Esophagus squamous epithelium (tissue), 5 donors: ENCODE measurements at regions not wholly inside any gene's neighbourhood (a gene's known extent, or its start where the extent isn't known, plus 50 kb on each side); places are given as distances from the start of the nearest gene placed in this dataset.

Experiments
- DNase-seq: peaks from one replicate; lab custom pipeline; 2025; lab: John Stamatoyannopoulos, UW
- H3K27ac ChIP-seq, 4 donors: fragments of 200-600 bp; sonication (generic); one replicate each; pipeline ENCODE4 v1.5.1; 2016 to 2019; ENCODE audit warnings: mild to moderate bottlenecking in 1 of 4
- H3K27me3 ChIP-seq, 4 donors: fragments of 200-600 bp; sonication (generic); 1 replicate in 3 of 4; 2 replicates in 1 of 4; pipeline versions ENCODE4 v1.5.1 to v1.6.0; 2017 to 2021; ENCODE audit warnings: antibody characterized with exemption in 1 of 4
- H3K36me3 ChIP-seq, 3 donors: fragments of 200-600 bp; sonication (generic); one replicate each; pipeline ENCODE4 v1.5.1; 2016 to 2019
- H3K4me1 ChIP-seq, 3 donors: fragments of 200-600 bp; sonication (generic); one replicate each; pipeline ENCODE4 v1.5.1; 2017 to 2019
- H3K4me3 ChIP-seq, 4 donors: fragments of 200-600 bp; sonication (generic); 1 replicate in 3 of 4; 2 replicates in 1 of 4; pipeline ENCODE4 v1.5.1; 2016 to 2019; ENCODE audit warnings: mild to moderate bottlenecking in 2 of 4, moderate library complexity in 1 of 4
- H3K9me3 ChIP-seq, 3 donors: fragments of 200-600 bp; sonication (generic); one replicate each; pipeline ENCODE4 v1.5.1; 2016 to 2019
- POLR2A ChIP-seq, 4 donors: fragments of 450-650 bp; IDR thresholded peaks; one replicate each; pipeline ENCODE4 v1.6.1; 2017; ENCODE audit warnings: antibody characterized with exemption in 4 of 4, mild to moderate bottlenecking in 4 of 4, moderate library complexity in 3 of 4
- WGBS, 2 donors: methylation state at CpG; one replicate each; pipeline ENCODE4 v1.1.5; 2018; 5-methylcytosine and 5-hydroxymethylcytosine counted together
- intact Hi-C: fragments of 100-400 bp; cut with DNase I; formaldehyde crosslinking; loops from one replicate; pipeline ENCODE4 v1.15.0; 2022
- TF ChIP-seq, protein P1 (sequence below), 6 experiments: fragments of 450-650 bp in 4 of 6; fragments of 200-600 bp in 2 of 6; sonication (generic) in 2 of 6; IDR thresholded peaks; one replicate each; pipeline ENCODE4 v1.5.1; 2016 to 2019; ENCODE audit warnings: antibody characterized with exemption in 6 of 6, mild to moderate bottlenecking in 4 of 6, moderate library complexity in 4 of 6
- donor health status: DM: yes; HTN: yes; CAD: no.

DNA sequence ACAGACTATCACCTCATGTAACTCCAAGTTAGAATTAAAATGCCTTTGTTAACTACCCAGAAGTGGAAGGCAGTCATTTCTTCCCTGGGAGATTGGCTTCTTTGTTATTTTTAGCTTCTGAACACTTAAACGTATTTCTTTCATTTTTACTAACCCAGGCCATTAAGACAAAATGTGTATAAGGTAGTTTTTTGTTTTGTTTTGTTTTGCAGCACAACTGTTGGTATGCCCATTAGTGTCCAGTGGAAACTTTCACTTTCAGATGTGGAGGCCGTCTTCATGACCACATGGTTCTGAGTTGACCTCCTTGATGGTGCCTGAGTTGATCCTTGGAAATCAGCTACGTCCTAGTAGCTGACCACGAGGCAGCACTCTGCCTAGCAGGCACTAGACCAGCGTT, 264.6 kb upstream of the ZNF608 start:
- H3K27ac ChIP-seq = no peak overlapping the region
- no peak for DNase-seq
- H3K9me3 ChIP-seq = no peaks in the 10 kb centered on the region
- TF ChIP-seq POLR2A (IDR thresholded peaks at IDR 0.05) = no peak
- TF ChIP-seq, protein P1, sequence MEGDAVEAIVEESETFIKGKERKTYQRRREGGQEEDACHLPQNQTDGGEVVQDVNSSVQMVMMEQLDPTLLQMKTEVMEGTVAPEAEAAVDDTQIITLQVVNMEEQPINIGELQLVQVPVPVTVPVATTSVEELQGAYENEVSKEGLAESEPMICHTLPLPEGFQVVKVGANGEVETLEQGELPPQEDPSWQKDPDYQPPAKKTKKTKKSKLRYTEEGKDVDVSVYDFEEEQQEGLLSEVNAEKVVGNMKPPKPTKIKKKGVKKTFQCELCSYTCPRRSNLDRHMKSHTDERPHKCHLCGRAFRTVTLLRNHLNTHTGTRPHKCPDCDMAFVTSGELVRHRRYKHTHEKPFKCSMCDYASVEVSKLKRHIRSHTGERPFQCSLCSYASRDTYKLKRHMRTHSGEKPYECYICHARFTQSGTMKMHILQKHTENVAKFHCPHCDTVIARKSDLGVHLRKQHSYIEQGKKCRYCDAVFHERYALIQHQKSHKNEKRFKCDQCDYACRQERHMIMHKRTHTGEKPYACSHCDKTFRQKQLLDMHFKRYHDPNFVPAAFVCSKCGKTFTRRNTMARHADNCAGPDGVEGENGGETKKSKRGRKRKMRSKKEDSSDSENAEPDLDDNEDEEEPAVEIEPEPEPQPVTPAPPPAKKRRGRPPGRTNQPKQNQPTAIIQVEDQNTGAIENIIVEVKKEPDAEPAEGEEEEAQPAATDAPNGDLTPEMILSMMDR (IDR thresholded peaks at IDR 0.05) = no peak
- no peaks in the 10 kb centered on the region for H3K27me3 ChIP-seq
- H3K36me3 ChIP-seq = no peaks in the 10 kb centered on the region
- intact Hi-C loops = no loop called here
- H3K4me3 ChIP-seq = no peak overlapping the region
- WGBS, 2 donors = 80 to 90% methylated on average over 5 of the region's 5 CpGs
- peaks cover 0 to 12% (median 0%) of the 10 kb centered on the region in 3 donors for H3K4me1 ChIP-seq

DNA sequence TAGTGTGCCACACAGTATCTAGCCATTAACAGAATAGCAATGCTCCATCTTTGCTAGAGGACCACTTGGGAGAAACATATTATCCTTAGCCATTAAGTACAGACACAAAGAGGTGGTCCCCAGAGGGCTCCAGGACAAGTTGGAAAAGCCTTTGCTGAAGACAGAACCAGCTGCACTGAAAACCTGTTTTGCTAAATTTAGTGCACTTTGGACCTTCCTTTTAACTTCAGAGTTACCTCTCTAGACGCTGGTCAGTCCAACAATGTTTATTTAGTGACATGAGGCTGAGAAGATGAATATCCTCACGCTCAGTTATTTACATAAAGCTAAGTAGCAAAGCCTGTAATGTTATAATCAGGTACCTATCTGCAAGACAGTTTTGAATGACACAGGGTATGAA, 265.0 kb upstream of the ZNF608 start:
- peaks cover 0 to 12% (median 0%) of the 10 kb centered on the region in 3 donors for H3K4me1 ChIP-seq
- no peak overlapping the region for H3K4me3 ChIP-seq
- intact Hi-C loops = no loop called here
- 67 to 89% methylated on average over 2 of the region's 2 CpGs for WGBS, 2 donors
- no peaks in the 10 kb centered on the region for H3K9me3 ChIP-seq
- no peak for DNase-seq
- H3K36me3 ChIP-seq = no peaks in the 10 kb centered on the region
- TF ChIP-seq, protein P1 (IDR thresholded peaks at IDR 0.05) = no peak
- TF ChIP-seq POLR2A (IDR thresholded peaks at IDR 0.05) = no peak
- no peaks in the 10 kb centered on the region for H3K27me3 ChIP-seq
- no peak overlapping the region for H3K27ac ChIP-seq

DNA sequence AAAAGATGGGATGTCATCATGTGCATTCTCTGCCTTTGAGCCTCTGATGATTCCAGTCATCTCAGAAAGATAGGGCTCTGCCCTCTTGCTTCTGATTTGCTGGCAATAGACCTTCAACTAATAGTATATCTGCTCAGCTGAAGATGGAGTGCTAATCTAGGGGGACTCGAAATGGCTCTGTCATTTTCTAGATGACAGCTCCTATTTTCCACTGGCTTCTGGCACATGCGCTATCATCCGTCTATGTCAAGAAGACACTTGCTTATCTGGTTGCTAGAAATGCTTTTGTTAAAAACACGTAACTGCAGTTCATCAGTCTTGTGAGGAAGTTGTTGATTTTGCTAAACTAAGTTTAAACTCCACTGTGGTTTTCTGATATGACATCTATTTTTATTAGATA, 265.5 kb upstream of the ZNF608 start:
- Histone ChIP-seq H3K4me1 (peaks cover 0 to 12% (median 0%) of the 10 kb centered on the region in 3 donors), H3K9me3 (no peaks in the 10 kb centered on the region), H3K27ac (no peak overlapping the region), H3K4me3 (no peak overlapping the region), H3K27me3 (no peaks in the 10 kb centered on the region), H3K36me3 (no peaks in the 10 kb centered on the region)
- TF ChIP-seq POLR2A (IDR thresholded peaks at IDR 0.05) = no peak
- TF ChIP-seq, protein P1 (IDR thresholded peaks at IDR 0.05) = no peak
- WGBS, 2 donors = 45 to 46% methylated on average over 4 of the region's 4 CpGs
- intact Hi-C loops = no loop called here
- no peak for DNase-seq

DNA sequence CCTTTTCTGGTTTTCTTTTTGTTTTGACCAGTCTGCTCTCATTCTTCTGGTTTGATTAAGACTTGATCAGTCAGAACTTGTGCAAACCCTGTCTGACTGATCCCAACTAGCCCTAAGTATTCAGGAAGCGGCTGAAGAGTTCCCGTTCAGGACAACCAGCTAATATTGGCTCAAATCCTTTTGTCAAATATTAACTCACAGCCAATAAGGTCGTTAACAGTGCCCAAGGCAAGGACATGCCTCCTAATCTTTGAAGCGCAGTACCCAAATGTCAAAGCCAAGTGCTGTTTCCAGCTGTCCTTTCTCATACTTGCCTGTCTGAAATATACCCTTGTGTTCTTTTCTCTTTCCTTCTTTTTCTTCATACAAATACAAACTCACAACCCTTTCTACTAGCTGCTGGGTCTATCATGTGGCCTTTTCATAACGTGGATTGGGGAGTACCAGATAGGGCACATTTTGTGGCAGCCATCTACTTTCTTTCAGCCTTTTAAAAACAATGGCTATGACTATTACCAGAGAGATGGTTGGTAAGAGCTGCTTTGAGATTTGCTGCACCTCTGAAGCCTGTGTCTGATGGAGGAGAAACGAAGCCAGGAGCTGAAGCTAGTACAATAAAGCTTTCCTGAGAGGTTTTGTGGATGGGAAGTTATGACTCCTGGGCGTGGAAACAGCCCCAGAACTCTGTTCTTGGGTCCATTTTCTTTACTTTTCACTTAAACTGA, 266.4 kb upstream of the ZNF608 start:
- DNase-seq = no peak
- H3K9me3 ChIP-seq = no peaks in the 10 kb centered on the region
- TF ChIP-seq, protein P1 (IDR thresholded peaks at IDR 0.05) = no peak
- TF ChIP-seq POLR2A (IDR thresholded peaks at IDR 0.05) = no peak
- H3K27ac ChIP-seq = no peak overlapping the region
- no peaks in the 10 kb centered on the region for H3K27me3 ChIP-seq
- H3K4me3 ChIP-seq = no peak overlapping the region
- no peaks in the 10 kb centered on the region for H3K36me3 ChIP-seq
- intact Hi-C loops = no loop called here
- 43 to 48% methylated on average over 6 to 7 of the region's 7 CpGs for WGBS, 2 donors
- peaks cover 0 to 12% (median 0%) of the 10 kb centered on the region in 3 donors for H3K4me1 ChIP-seq

DNA sequence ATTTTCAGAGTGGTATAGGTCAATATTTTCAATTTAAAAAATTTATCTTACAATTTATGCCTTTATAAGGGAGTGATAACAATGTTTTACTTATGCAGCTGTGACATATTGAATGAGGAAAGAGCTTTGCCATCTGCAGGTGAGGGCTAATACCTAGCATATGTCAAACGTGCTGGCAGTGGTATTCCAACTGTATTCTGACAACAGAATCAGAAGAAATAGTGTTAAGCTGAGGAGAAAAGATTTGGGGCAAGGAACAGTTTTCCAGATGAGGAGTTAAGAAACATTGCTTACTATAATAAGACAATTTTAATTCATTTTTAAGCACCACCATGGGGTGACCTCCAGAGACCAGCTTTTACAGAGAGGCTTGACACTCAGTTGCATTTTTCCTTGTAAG, 267.8 kb upstream of the ZNF608 start:
- no peaks in the 10 kb centered on the region for H3K36me3 ChIP-seq
- DNase-seq = no peak
- no peak overlapping the region for H3K4me3 ChIP-seq
- intact Hi-C loops = no loop called here
- TF ChIP-seq, protein P1 (IDR thresholded peaks at IDR 0.05) = no peak
- no peak for TF ChIP-seq POLR2A (IDR thresholded peaks at IDR 0.05)
- no peaks in the 10 kb centered on the region for H3K27me3 ChIP-seq
- WGBS, 2 donors = 32 to 59% methylated on average over 1 of the region's 1 CpG
- peaks cover 0 to 12% (median 0%) of the 10 kb centered on the region in 3 donors for H3K4me1 ChIP-seq
- H3K9me3 ChIP-seq = no peaks in the 10 kb centered on the region
- no peak overlapping the region for H3K27ac ChIP-seq
